ENCODE measurements at regions not wholly inside any gene's neighbourhood (a gene's known extent, or its start where the extent isn't known, plus 50 kb on each side); places are given as distances from the start of the nearest gene placed in this dataset.

GRCh38 chr3:18012436-18012835, 270.0 kb upstream of the TBC1D5 start:
- TF ChIP-seq CTCF (IDR thresholded peaks at IDR 0.05; ENCODE audit: low read depth, low read length, poor library complexity, severe bottlenecking) (no peak), EZH2phosphoT487 (IDR thresholded peaks at IDR 0.05; ENCODE audit: borderline replicate concordance, low read length) (no peak)
